NT2/D1 (cell line): ENCODE measurements at regions not wholly inside any gene's neighbourhood (a gene's known extent, or its start where the extent isn't known, plus 50 kb on each side); places are given as distances from the start of the nearest gene placed in this dataset.

Experiments
- YY1 ChIP-seq: IDR thresholded peaks from 2 replicates; pipeline ENCODE4 v1.6.1; 2011; ENCODE audit not compliant: insufficient read length, insufficient read depth
- ZNF274 ChIP-seq: IDR thresholded peaks from 2 replicates; pipeline ENCODE4 v1.6.1; 2011; ENCODE audit warnings: mild to moderate bottlenecking, low read depth, low read length

DNA sequence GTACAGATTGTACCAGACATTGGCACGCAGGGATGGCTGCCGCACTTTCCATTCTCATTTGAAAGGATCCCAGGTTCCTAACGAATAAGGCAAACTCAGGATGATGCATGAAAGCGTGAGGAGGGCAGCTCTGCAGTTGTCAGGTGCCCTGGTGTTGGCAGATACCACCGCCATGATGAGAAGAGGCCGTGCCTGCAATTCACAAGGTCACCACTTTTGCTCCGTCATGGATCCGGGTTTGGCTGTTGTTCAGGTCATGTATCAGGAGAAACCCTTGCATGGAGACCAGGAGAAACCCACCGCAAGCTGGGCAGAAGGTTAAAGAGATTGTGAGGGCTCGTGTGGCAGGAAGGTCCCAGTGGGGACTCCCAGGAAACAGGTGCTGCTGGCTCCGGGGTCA, 233.2 kb downstream of the KLF6 start:
- TF ChIP-seq ZNF274 (no peak), YY1 (no peak)
